Neuronal stem cell (in vitro differentiated cells): ENCODE measurements at regions not wholly inside any gene's neighbourhood (a gene's known extent, or its start where the extent isn't known, plus 50 kb on each side); places are given as distances from the start of the nearest gene placed in this dataset.

Experiments used
- DNase-seq: peaks from one replicate; pipeline ENCODE4 v3.0.0-alpha.2; 2013; ENCODE audit warnings: low spot score
- H2AFZ ChIP-seq: one replicate; pipeline ENCODE4 v1.6.1; 2013; ENCODE audit warnings: mild to moderate bottlenecking, low read length, inconsistent platforms
- H2AK5ac ChIP-seq: 2 replicates; pipeline ENCODE4 v1.6.1; 2013; ENCODE audit warnings: low read depth, mild to moderate bottlenecking, inconsistent platforms, low read length, moderate library complexity, mixed read lengths
- H2BK120ac ChIP-seq: 2 replicates; pipeline ENCODE4 v1.6.1; 2013; ENCODE audit warnings: low read depth, mild to moderate bottlenecking, inconsistent platforms, low read length, moderate library complexity, mixed read lengths
- H2BK12ac ChIP-seq: one replicate; pipeline ENCODE4 v1.6.1; 2013; ENCODE audit warnings: low read length, inconsistent platforms
- H2BK15ac ChIP-seq: 2 replicates; pipeline ENCODE4 v1.6.1; 2013; ENCODE audit warnings: mild to moderate bottlenecking, low read length, inconsistent platforms, mixed read lengths
- H2BK5ac ChIP-seq: one replicate; pipeline ENCODE4 v1.6.1; 2013; ENCODE audit warnings: inconsistent platforms, mild to moderate bottlenecking, low read length, moderate library complexity
- H3K14ac ChIP-seq: one replicate; pipeline ENCODE4 v1.6.1; 2013; ENCODE audit warnings: low read length, inconsistent platforms
- H3K18ac ChIP-seq: 2 replicates; pipeline ENCODE4 v1.6.1; 2013; ENCODE audit warnings: low read length, inconsistent platforms
- H3K23ac ChIP-seq: 2 replicates; pipeline ENCODE4 v1.6.1; 2013; ENCODE audit warnings: low read depth, mild to moderate bottlenecking, mixed read lengths, low read length, inconsistent platforms; ENCODE audit not compliant: poor library complexity
- H3K27ac ChIP-seq: replicated peaks from 3 replicates; pipeline ENCODE4 v1.5.1; 2013; ENCODE audit warnings: low read length, inconsistent platforms
- H3K27me3 ChIP-seq, 3 experiments: 2 replicates each; pipeline ENCODE4 v1.6.1; 2013; ENCODE audit warnings: low read length in 3 of 3, mild to moderate bottlenecking in 2 of 3, inconsistent platforms in 1 of 3, low read depth in 1 of 3, mixed read lengths in 1 of 3, moderate library complexity in 1 of 3; ENCODE audit not compliant: control insufficient read depth in 3 of 3, insufficient read depth in 3 of 3
- H3K36me3 ChIP-seq, 2 donors: replicated peaks in 1 of 2; 2 replicates each; pipeline ENCODE4 v1.6.1; 2013; ENCODE audit warnings: low read length in 2 of 2; ENCODE audit not compliant: control insufficient read depth in 2 of 2, insufficient read depth in 2 of 2
- H3K4ac ChIP-seq: 2 replicates; pipeline ENCODE4 v1.6.1; 2013; ENCODE audit warnings: inconsistent platforms, mild to moderate bottlenecking, low read length, moderate library complexity
- H3K4me1 ChIP-seq, 2 donors: 1 replicate in 1 of 2; 2 replicates in 1 of 2; pipeline ENCODE4 v1.6.1; 2013; ENCODE audit warnings: low read length in 2 of 2, low read depth in 1 of 2; ENCODE audit not compliant: control insufficient read depth in 2 of 2, insufficient read depth in 1 of 2
- H3K4me2 ChIP-seq: one replicate; pipeline ENCODE4 v1.6.1; 2013; ENCODE audit warnings: mild to moderate bottlenecking, low read length, inconsistent platforms; ENCODE audit not compliant: insufficient read depth, poor library complexity, severe bottlenecking
- H3K4me3 ChIP-seq, 2 donors: 2 replicates each; pipeline ENCODE4 v1.5.1; 2013; ENCODE audit warnings: low read length in 2 of 2, mild to moderate bottlenecking in 2 of 2, inconsistent platforms in 1 of 2, moderate library complexity in 1 of 2
- H3K79me1 ChIP-seq: one replicate; pipeline ENCODE4 v1.6.1; 2013; ENCODE audit warnings: low read depth, mild to moderate bottlenecking, inconsistent platforms, low read length, moderate library complexity
- H3K9ac ChIP-seq: one replicate; pipeline ENCODE4 v1.6.1; 2013; ENCODE audit warnings: mild to moderate bottlenecking, low read depth, low read length, inconsistent platforms; ENCODE audit not compliant: poor library complexity
- H3K9me3 ChIP-seq, 2 donors: replicated peaks in 1 of 2; 2 replicates each; pipeline versions ENCODE3 to v1.6.1; 2013; ENCODE audit warnings: low read length in 2 of 2, mild to moderate bottlenecking in 2 of 2, inconsistent platforms in 1 of 2, low read depth in 1 of 2, mixed read lengths in 1 of 2, moderate library complexity in 1 of 2; ENCODE audit not compliant: control insufficient read depth in 2 of 2, insufficient read depth in 1 of 2
- H4K8ac ChIP-seq: one replicate; pipeline ENCODE4 v1.6.1; 2013; ENCODE audit warnings: low read depth, mild to moderate bottlenecking, inconsistent platforms, low read length, moderate library complexity
- H4K91ac ChIP-seq: one replicate; pipeline ENCODE4 v1.6.1; 2013; ENCODE audit warnings: low read length, low read depth, mild to moderate bottlenecking, inconsistent platforms; ENCODE audit not compliant: poor library complexity
- WGBS, 2 donors: extraction: QIAGEN DNeasy Blood & Tissue Kit; methylation state at CpG; one replicate each; pipeline ENCODE4 v1.1.7; 2013; ENCODE audit warnings: missing lambda C conversion rate in 2 of 2, mixed read lengths in 1 of 2; ENCODE audit not compliant: insufficient read length in 2 of 2, insufficient replicate concordance in 1 of 2; ENCODE audit errors: extremely low coverage in 2 of 2; 5-methylcytosine and 5-hydroxymethylcytosine counted together

- no peak overlapping the region for H2AFZ ChIP-seq
- no peak for DNase-seq
- H3K18ac ChIP-seq, result no peak overlapping the region
- H4K8ac ChIP-seq, result no peak overlapping the region
- no peaks in the 10 kb centered on the region for H3K9me3 ChIP-seq
- no peak overlapping the region for H3K4me3 ChIP-seq
- no CpG with 5 or more reads among the region's 7 CpGs for WGBS, 2 donors
- no peak overlapping the region for H4K91ac ChIP-seq
- H3K79me1 ChIP-seq, result no peaks in the 10 kb centered on the region
- H2BK5ac ChIP-seq, result no peak overlapping the region
- H2BK120ac ChIP-seq, result no peak overlapping the region
- no peak overlapping the region for H2BK15ac ChIP-seq
- no peak overlapping the region for H3K23ac ChIP-seq
- no peak overlapping the region for H3K14ac ChIP-seq
- H3K4me1 ChIP-seq, result peaks cover 0 to 11% of the 10 kb centered on the region in 2 donors
- no peak overlapping the region for H3K27ac ChIP-seq
- H3K4ac ChIP-seq, result no peak overlapping the region
- H2BK12ac ChIP-seq, result no peak overlapping the region
- H3K36me3 ChIP-seq, result no peaks in the 10 kb centered on the region
- no peak overlapping the region for H3K4me2 ChIP-seq
- H3K27me3 ChIP-seq, result no peaks in the 10 kb centered on the region
- H3K9ac ChIP-seq, result no peak overlapping the region
- no peak overlapping the region for H2AK5ac ChIP-seq
Observed at GRCh38 chr9:111276431-111277128, 53.4 kb downstream of the OR2K2 start.

GRCh38 chr9:111274737-111275136 lies 55.3 kb downstream of the OR2K2 start:
- Histone ChIP-seq H3K23ac (no peak overlapping the region), H3K27me3 (peaks cover 0 to 2% (median 0%) of the 10 kb centered on the region in 3 experiments), H2BK120ac (no peak overlapping the region), H3K9ac (no peak overlapping the region), H3K79me1 (no peaks in the 10 kb centered on the region), H4K91ac (no peak overlapping the region), H3K4me2 (no peak overlapping the region), H2BK12ac (no peak overlapping the region), H3K36me3 (no peaks in the 10 kb centered on the region), H3K4ac (no peak overlapping the region), H2BK15ac (no peak overlapping the region), H3K18ac (no peak overlapping the region), H3K4me1 (peaks cover 0 to 11% of the 10 kb centered on the region in 2 donors), H3K4me3 (no peak overlapping the region), H2AFZ (no peak overlapping the region), H2AK5ac (no peak overlapping the region), H3K27ac (no peak overlapping the region), H3K9me3 (peaks cover 0 to under 1% of the 10 kb centered on the region in 2 donors), H3K14ac (no peak overlapping the region), H4K8ac (no peak overlapping the region), H2BK5ac (no peak overlapping the region)
- DNase-seq, result no peak
- WGBS, 2 donors, result no CpG with 5 or more reads among the region's 2 CpGs

- no peak for DNase-seq
- H3K4me1 ChIP-seq, result peaks cover 0 to 9% of the 10 kb centered on the region in 2 donors
- H2BK120ac ChIP-seq, result no peak overlapping the region
- no peak overlapping the region for H3K18ac ChIP-seq
- H3K27me3 ChIP-seq, result peaks cover 0 to 2% (median 0%) of the 10 kb centered on the region in 3 experiments
- H3K9ac ChIP-seq, result no peak overlapping the region
- H3K4me2 ChIP-seq, result no peak overlapping the region
- whole genome bisulfite sequencing, 2 donors, result no CpG with 5 or more reads among the region's 4 CpGs
- no peak overlapping the region for H2BK5ac ChIP-seq
- H2BK12ac ChIP-seq, result no peak overlapping the region
- no peak overlapping the region for H3K14ac ChIP-seq
- no peak overlapping the region for H3K4ac ChIP-seq
- no peak overlapping the region for H4K91ac ChIP-seq
- H3K36me3 ChIP-seq, result no peaks in the 10 kb centered on the region
- no peak overlapping the region for H3K4me3 ChIP-seq
- H2BK15ac ChIP-seq, result no peak overlapping the region
- no peak overlapping the region for H4K8ac ChIP-seq
- H3K79me1 ChIP-seq, result no peaks in the 10 kb centered on the region
- peaks cover 0 to 2% of the 10 kb centered on the region in 2 donors for H3K9me3 ChIP-seq
- H2AFZ ChIP-seq, result no peak overlapping the region
- no peak overlapping the region for H3K27ac ChIP-seq
- H2AK5ac ChIP-seq, result no peak overlapping the region
- H3K23ac ChIP-seq, result no peak overlapping the region
Observed at GRCh38 chr9:111272581-111272980, 57.4 kb downstream of the OR2K2 start.

- Histone ChIP-seq H3K27ac (no peak overlapping the region), H4K8ac (no peak overlapping the region)
- DNase-seq, result no peak
Observed at GRCh38 chr9:111271481-111272080, 58.4 kb downstream of the OR2K2 start.

More at GRCh38 chr9:111271481-111272080, 58.4 kb downstream of the OR2K2 start:
- Histone ChIP-seq H3K18ac (no peak overlapping the region), H3K27me3 (peaks cover 0 to 2% (median 0%) of the 10 kb centered on the region in 3 experiments), H3K14ac (no peak overlapping the region), H3K36me3 (no peaks in the 10 kb centered on the region), H3K4me3 (no peak overlapping the region), H3K23ac (no peak overlapping the region), H2BK12ac (no peak overlapping the region), H2BK120ac (no peak overlapping the region), H2BK5ac (no peak overlapping the region), H2AK5ac (no peak overlapping the region), H3K4me1 (peaks cover 0 to 3% of the 10 kb centered on the region in 2 donors), H3K4me2 (no peak overlapping the region), H2AFZ (no peak overlapping the region), H3K9ac (no peak overlapping the region), H4K91ac (no peak overlapping the region), H3K79me1 (no peaks in the 10 kb centered on the region), H3K9me3 (peaks cover 0 to 2% of the 10 kb centered on the region in 2 donors), H2BK15ac (no peak overlapping the region), H3K4ac (no peak overlapping the region)
- WGBS, 2 donors, result no CpG with 5 or more reads among the region's 4 CpGs
